NCI-H2227 (cell line): ENCODE measurements at regions not wholly inside any gene's neighbourhood (a gene's known extent, or its start where the extent isn't known, plus 50 kb on each side); places are given as distances from the start of the nearest gene placed in this dataset.
"Not testable (repeated sequence)": the region's sequence is repeated elsewhere in the genome, so short reads cannot be mapped to it uniquely, and the experiment has no call there.

Experiments used
- DNase-seq: peaks from one replicate; lab custom pipeline; 2025; ENCODE audit not compliant: unreplicated experiment; lab: John Stamatoyannopoulos, UW

DNA sequence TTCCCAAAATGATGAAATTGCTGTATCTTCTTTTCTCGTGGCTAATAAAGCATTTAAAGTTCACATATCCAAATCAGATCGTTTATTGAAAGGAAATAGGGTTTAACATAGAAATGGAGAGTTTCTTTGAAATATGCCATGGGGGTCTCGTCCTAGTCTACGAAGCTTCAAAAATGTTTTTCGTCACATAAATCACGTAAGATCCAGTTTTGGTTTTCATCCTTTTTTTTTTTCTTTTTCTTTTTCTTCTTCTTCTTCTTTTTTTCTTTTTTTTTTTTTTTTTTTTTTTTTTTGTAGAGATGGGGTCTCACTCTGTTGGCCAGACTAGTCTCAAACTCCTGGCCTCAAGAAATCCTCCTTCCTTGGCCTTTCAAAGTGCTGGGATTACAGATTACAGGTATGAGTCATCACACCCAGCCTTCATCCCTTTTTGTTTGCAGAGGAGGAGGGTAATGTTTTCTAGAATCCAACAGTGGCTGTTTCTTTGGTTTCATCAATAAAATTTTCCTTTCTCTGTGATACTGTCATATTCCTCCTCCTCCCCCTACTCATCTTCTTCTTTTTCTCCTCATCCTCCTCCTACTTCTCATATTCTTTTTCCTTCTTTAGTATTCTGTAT lies 94.7 kb upstream of the LOC128125822 start:
- no peak for DNase-seq

DNA sequence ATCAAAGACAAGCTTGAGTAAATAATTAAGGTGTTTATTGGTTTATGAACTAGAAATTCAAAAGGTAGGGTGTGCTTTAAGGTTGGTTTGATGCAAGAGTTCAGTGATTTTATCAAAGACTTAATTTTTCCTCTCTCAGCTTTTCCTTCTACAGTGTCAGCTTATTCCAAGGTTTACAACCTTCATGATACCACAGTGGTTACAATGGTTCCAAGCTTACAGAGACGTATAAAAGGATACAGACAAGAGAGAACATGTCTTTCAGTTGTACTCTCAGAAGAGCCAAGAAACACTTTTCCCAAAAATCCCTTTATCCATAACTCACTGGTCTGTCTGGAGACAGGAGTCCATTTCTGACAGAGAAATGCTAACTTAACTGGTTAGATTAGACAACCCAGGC lies 93.5 kb upstream of the LOC128125822 start:
- DNase-seq, result no peak

- DNase-seq, result no peak
Measured at GRCh38 chr6:63486196-63486595, 86.1 kb upstream of the LOC128125822 start.

DNA sequence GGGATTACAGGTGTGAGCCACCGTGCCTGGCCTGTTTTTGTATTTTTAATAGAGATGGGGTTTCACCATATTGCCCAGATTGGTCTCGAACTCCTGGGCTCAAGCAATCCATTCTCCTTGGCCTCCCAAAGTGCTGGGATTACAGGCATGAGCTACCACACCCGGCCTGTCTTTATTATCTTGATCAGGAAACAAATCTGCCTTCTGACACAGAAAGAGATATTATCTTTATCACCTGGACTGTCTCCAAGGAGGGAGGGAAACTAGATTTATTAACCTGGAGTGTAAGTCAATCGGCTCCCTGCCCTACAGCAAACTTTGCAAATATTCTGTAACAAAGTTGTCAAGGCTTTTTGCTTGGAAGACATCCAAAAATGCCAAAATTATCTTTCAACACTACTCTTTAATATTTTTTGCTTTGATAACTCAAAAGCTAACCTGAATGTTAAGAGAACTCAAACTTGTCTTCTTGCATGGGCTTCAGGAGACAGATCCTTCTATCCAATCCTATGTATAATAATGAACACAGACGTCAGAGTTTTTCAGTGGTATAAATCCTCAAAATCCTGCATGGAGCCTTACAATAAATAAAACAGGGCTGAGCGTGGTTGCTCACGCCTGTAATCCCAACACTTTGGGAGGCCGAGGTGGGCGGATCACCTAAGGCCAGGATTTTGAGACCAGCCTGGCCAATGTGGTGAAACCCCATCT lies 85.0 kb upstream of the LOC128125822 start:
- no peak for DNase-seq

- no peak for DNase-seq
Measured at GRCh38 chr6:63491119-63491518, 81.2 kb upstream of the LOC128125822 start.

DNA sequence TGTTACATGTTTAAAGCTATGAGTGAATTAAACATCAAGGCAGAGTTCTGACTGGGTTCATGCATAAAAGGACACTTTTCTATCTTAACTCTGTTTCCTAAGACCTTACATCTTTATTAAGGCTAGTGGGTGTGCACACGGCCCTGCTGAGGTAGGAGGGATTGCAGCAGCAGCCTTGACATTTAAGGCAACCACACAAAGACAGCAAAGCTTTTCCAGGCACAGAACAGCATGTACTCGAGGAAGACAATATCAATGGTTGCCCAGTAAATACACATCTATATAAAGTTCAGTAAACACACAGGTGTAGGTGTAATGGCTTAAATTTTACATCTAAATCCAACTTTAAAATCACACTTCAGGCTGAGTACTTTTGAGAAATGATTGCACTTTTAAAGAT lies 79.8 kb upstream of the LOC128125822 start:
- DNase-seq, result no peak

DNA sequence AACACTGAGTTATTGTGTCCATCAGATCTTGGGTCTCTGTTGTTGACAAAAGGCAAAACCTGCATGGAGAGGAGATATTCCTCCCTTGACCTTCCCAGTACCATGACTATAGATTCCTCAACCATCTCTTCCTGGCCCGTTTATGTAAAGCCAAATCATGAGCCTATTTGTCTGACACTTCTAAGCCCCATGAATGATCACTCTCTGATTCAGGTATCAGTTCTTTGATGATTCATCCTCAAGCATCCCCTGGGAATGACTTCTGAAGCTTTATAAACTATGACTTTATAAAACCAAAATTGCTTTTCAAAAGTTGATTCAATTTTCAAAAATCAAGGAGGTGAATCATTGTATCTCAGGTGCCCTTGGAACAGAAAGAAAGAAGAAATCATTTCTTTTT lies 78.7 kb upstream of the LOC128125822 start:
- DNase-seq, result no peak

DNA sequence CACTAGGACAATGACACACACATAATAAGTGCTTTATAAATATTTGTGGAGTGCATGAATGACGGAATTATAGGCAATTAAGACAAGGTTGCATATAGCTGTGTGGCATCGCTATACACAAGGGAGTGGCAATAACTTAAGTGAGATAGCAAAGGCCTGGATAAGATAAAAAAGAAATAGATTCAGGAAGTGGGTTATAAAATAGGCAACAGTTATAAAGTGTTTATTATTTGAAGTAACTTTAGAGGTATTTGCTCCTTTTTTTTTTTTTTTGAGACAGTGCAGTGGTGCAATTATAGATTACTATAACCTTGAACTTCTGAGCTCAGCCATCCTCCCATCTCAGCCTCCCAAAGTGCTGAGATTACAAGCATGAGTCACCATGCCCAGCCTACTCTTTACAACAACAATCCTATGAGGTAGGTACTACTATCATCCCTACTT lies 75.9 kb upstream of the LOC128125822 start:
- DNase-seq, result no peak

DNA sequence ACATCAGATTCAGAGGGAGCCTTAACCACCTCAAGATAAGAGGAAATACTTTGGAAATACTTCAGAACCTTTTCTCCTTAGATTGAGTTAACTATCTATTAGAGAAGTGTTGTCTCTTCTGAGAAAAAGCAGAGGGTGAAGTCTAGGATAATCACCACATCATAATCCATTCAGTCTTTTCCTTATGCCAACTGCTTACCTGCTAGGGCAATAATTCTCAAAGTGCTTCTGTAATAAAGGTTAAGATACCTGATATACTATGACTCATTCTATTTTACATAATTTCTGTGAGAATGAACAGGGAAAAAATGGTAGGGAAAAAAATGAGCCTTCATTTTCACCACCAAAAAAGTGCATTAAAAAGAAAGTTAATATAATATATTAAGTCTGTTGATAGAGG lies 70.1 kb upstream of the LOC128125822 start:
- DNase-seq, result no peak

DNA sequence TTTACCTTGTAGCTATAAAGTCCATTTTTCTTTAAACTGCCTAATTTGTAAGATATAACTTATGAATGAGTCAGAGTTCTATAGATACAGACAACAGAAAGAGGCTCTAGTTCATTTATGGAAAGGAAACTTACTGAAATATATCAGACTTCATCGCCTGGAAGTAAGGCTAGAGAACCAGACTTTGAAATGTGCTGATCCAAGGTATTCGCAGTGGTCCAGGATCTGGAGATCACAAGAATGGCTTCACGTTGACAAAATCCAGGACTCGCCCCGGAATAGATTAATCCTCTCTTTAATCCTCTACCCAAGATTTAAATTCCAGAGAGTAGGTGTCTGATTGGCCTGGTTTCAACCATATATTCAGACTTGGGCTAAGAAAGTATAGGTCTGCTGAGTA lies 69.1 kb upstream of the LOC128125822 start:
- no peak for DNase-seq

- no peak for DNase-seq
Measured at GRCh38 chr6:63504777-63505384, 67.4 kb upstream of the LOC128125822 start.

DNA sequence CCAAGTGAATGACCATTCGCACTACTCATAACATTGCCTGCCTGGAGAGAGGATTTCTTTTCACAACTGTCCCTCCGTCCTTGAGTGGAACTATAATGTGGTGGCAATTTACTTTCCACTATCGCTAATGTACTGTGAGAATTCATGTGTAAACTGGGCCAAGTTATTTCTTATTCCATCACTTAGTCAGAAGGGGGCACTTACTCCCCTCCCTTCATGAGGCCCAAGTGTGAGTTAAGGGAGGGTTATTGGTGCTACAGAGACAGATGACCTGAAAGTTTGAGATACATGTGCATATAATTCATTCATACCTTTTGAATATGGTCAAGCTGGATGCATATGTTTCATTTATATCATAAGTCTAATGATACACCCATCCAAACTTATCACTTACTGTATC lies 65.2 kb upstream of the LOC128125822 start:
- no peak for DNase-seq

DNA sequence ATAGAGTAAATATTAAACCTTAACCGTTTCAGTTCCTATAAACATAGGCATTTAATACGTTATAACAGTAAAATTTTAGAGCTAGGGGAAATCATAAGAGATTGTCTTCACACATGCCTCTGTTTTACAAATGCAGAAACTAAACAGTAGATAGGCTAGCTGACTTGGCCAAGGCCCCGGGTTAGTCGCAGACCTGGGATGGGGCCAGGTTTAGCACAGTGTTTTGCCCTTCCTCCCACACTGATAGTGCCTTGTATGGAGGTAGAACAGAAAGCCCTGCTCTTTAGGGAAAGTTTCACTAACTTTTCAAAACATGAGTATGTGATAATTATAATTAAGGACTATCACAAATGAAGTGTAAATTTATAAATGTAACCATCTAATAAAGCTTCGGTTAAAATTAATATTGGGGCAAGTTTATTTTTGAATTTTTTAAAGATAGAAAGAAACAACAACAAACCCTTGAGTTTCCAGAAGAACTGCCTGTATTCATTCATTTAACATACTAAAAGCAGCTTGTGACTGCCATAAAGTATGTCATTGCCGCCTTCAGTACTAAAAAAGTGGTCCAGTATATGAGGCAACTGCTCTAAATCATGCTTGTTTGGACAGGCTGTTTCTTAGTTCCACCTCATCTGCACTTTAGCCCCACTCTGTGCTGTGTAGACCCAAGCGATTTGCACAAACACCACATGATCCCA lies 62.5 kb upstream of the LOC128125822 start:
- no peak for DNase-seq

- no peak for DNase-seq
Measured at GRCh38 chr6:63510353-63510686, 62.0 kb upstream of the LOC128125822 start.

GRCh38 chr6:63510849-63511248 lies 61.4 kb upstream of the LOC128125822 start:
- no peak for DNase-seq

- no peak for DNase-seq
Measured at GRCh38 chr6:63514488-63515173, 57.6 kb upstream of the LOC128125822 start.

GRCh38 chr6:63515227-63515626 lies 57.1 kb upstream of the LOC128125822 start:
- not testable (repeated sequence) for DNase-seq

GRCh38 chr6:63516186-63516944 lies 55.9 kb upstream of the LOC128125822 start:
- no peak for DNase-seq

- DNase-seq, result no peak
Measured at GRCh38 chr6:63517221-63517620, 55.1 kb upstream of the LOC128125822 start.

DNA sequence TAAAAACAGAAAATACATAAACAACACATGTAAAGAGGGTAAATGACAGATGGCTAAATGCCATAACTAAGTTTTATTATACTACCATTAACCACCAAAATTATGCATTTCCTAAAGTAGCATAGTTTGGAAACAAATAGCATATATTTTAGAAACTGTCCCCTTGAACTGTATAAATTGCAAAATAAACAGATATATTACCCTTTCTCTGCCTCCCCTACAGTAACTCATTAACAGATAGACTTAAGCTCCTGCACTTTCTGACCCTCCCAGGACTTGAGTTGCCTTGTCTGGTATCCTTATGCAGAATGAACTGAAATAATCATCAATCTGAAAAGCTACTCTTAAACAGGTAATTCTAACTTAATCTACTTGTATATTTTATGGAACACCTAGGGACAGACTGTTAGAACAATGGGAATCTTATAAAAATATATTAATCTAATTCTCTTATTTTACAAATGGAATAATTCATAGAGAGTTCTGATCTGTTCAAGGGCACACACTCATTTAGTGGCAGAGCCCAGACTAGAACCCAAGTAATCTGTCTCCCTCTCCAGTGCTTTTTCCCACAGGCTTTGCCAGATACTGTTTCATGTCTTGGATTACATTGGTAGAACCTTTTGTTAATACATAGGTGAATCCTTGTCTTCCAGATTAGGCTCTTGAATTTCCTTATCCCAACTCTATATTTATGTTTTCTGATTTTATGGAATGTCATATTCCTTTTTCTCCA lies 50.6 kb upstream of the LOC128125822 start:
- no peak for DNase-seq
